ENCODE measurements at regions not wholly inside any gene's neighbourhood (a gene's known extent, or its start where the extent isn't known, plus 50 kb on each side); places are given as distances from the start of the nearest gene placed in this dataset.

DNA sequence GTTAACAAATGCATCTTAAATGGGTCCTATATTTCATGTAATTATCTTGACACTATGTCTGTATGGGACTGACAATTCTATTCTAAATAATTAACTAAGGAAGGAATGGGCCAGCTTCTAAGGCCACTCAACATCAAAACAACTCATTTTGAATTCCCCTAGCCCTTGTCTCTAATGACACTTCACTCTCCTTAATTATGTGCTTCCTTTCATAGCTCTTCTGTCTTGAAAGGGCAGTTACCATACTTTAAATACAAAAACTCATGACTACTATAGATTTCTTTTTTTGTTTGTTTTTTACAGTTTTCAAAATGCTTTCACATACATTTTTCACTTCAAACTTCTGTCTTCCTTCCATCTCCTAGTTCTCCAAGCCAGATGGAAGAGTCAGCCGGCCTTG lies 126.1 kb upstream of the CHODL start:
- TF ChIP-seq, protein P1, sequence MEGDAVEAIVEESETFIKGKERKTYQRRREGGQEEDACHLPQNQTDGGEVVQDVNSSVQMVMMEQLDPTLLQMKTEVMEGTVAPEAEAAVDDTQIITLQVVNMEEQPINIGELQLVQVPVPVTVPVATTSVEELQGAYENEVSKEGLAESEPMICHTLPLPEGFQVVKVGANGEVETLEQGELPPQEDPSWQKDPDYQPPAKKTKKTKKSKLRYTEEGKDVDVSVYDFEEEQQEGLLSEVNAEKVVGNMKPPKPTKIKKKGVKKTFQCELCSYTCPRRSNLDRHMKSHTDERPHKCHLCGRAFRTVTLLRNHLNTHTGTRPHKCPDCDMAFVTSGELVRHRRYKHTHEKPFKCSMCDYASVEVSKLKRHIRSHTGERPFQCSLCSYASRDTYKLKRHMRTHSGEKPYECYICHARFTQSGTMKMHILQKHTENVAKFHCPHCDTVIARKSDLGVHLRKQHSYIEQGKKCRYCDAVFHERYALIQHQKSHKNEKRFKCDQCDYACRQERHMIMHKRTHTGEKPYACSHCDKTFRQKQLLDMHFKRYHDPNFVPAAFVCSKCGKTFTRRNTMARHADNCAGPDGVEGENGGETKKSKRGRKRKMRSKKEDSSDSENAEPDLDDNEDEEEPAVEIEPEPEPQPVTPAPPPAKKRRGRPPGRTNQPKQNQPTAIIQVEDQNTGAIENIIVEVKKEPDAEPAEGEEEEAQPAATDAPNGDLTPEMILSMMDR (IDR thresholded peaks at IDR 0.05), result no peak
- Mint-ChIP-seq H3K27ac (no peak overlapping the region), H3K4me1 (no peaks in the 10 kb centered on the region), H3K4me3 (no peak overlapping the region), H3K36me3 (no peaks in the 10 kb centered on the region), H3K9me3 (peaks cover 0 to 3% (median 1%) of the 10 kb centered on the region in 7 donors), H3K27me3 (ENCODE audit: low read depth in 3 of 3) (no peaks in the 10 kb centered on the region)
- WGBS (ENCODE audit: insufficient coverage), result no CpG with 5 or more reads among the region's 1 CpG
- no peak overlapping the region for H3K9ac ChIP-seq (ENCODE audit: insufficient read depth, low read length, poor library complexity, severe bottlenecking)
- intact Hi-C loops (cut with micrococcal nuclease), result no loop called here
- no peaks in the 10 kb centered on the region for H3K9me3 ChIP-seq (replicated peaks in 1 of 2; ENCODE audit: control insufficient read depth in 1 of 2, insufficient read depth in 1 of 2, low read length in 2 of 2)
- no peak overlapping the region for H3K27ac ChIP-seq (ENCODE audit: low read depth in 1 of 2, low read length in 2 of 2)
- DNase-seq, result no peak
- H3K36me3 ChIP-seq (replicated peaks in 1 of 2; ENCODE audit: control insufficient read depth in 1 of 2, insufficient read depth in 2 of 2, low read length in 2 of 2), result no peaks in the 10 kb centered on the region
- H3K27me3 ChIP-seq (ENCODE audit: control insufficient read depth in 2 of 2, insufficient read depth in 2 of 2, low read length in 2 of 2), result no peaks in the 10 kb centered on the region
- no peaks in the 10 kb centered on the region for H3K79me2 ChIP-seq (ENCODE audit: insufficient read depth, low read length)
- no peak overlapping the region for H3K4me2 ChIP-seq (replicated peaks; ENCODE audit: extremely low read depth, low read length, poor library complexity, severe bottlenecking)
- H3K4me3 ChIP-seq (replicated peaks in 1 of 3; ENCODE audit: low read depth in 2 of 3, low read length in 3 of 3), result no peak overlapping the region
- H3K4me1 ChIP-seq (ENCODE audit: control insufficient read depth in 1 of 2, insufficient read depth in 2 of 2, low read length in 2 of 2), result no peaks in the 10 kb centered on the region
- H2AFZ ChIP-seq (ENCODE audit: insufficient read depth, low read depth, low read length, poor library complexity, severe bottlenecking), result no peak overlapping the region
- no peaks in the 10 kb centered on the region for H4K20me1 ChIP-seq (ENCODE audit: insufficient read depth, low read length)

DNA sequence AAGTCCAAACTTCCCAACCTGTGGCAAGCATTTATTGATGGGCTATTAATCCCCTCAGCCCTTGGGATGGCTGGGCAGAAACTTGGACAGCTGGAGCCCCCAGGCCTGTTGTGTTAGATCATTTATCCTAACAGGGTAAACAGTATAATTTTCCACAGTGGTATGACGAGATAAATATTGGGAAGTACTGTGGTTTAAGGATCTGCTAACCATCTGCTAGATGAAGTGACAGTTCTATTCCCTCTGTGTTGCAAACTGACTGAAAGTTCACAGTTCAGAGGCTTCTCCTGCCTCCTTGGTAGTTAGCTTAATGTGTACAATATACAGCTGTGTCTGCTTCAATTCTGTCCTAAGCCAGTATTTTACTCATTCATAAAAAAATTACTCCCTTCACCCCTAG lies 127.5 kb upstream of the CHODL start:
- H3K4me3 ChIP-seq (replicated peaks in 1 of 3; ENCODE audit: low read depth in 2 of 3, low read length in 3 of 3), result no peak overlapping the region
- H3K27me3 ChIP-seq (ENCODE audit: control insufficient read depth in 2 of 2, insufficient read depth in 2 of 2, low read length in 2 of 2), result no peaks in the 10 kb centered on the region
- Mint-ChIP-seq H3K4me1 (no peaks in the 10 kb centered on the region), H3K4me3 (no peak overlapping the region), H3K36me3 (no peaks in the 10 kb centered on the region), H3K27me3 (ENCODE audit: low read depth in 3 of 3) (no peaks in the 10 kb centered on the region), H3K27ac (no peak overlapping the region), H3K9me3 (peaks cover 0 to 3% (median 2%) of the 10 kb centered on the region in 7 donors)
- H2AFZ ChIP-seq (ENCODE audit: insufficient read depth, low read depth, low read length, poor library complexity, severe bottlenecking), result no peak overlapping the region
- H3K27ac ChIP-seq (ENCODE audit: low read depth in 1 of 2, low read length in 2 of 2), result no peak overlapping the region
- H4K20me1 ChIP-seq (ENCODE audit: insufficient read depth, low read length), result no peaks in the 10 kb centered on the region
- no peaks in the 10 kb centered on the region for H3K9me3 ChIP-seq (replicated peaks in 1 of 2; ENCODE audit: control insufficient read depth in 1 of 2, insufficient read depth in 1 of 2, low read length in 2 of 2)
- WGBS (ENCODE audit: insufficient coverage), result no CpG with 5 or more reads among the region's 1 CpG
- no peaks in the 10 kb centered on the region for H3K79me2 ChIP-seq (ENCODE audit: insufficient read depth, low read length)
- no peaks in the 10 kb centered on the region for H3K4me1 ChIP-seq (ENCODE audit: control insufficient read depth in 1 of 2, insufficient read depth in 2 of 2, low read length in 2 of 2)
- TF ChIP-seq, protein P1 (IDR thresholded peaks at IDR 0.05), result no peak
- H3K9ac ChIP-seq (ENCODE audit: insufficient read depth, low read length, poor library complexity, severe bottlenecking), result no peak overlapping the region
- no peak for DNase-seq
- intact Hi-C loops (cut with micrococcal nuclease), result no loop called here
- H3K4me2 ChIP-seq (replicated peaks; ENCODE audit: extremely low read depth, low read length, poor library complexity, severe bottlenecking), result no peak overlapping the region
- no peaks in the 10 kb centered on the region for H3K36me3 ChIP-seq (replicated peaks in 1 of 2; ENCODE audit: control insufficient read depth in 1 of 2, insufficient read depth in 2 of 2, low read length in 2 of 2)

All from CD14-positive monocyte (primary cell).